Loucy (cell line): ENCODE measurements at regions not wholly inside any gene's neighbourhood (a gene's known extent, or its start where the extent isn't known, plus 50 kb on each side); places are given as distances from the start of the nearest gene placed in this dataset.

Experiments used
- H2AFZ ChIP-seq: fragments of 200-600 bp; sonication (generic); 2 replicates; pipeline ENCODE4 v1.6.0; 2016; ENCODE audit warnings: antibody characterized with exemption, mild to moderate bottlenecking, low read length, moderate library complexity
- H3F3A ChIP-seq: fragments of 200-600 bp; 2 replicates; pipeline ENCODE4 v1.6.0; 2016; ENCODE audit warnings: antibody characterized with exemption, low read depth, mild to moderate bottlenecking
- H3K27me3 ChIP-seq: fragments of 200-600 bp; sonication (generic); 2 replicates; pipeline ENCODE4 v1.6.1; 2014; ENCODE audit warnings: low read length, mild to moderate bottlenecking; ENCODE audit not compliant: insufficient read depth, poor library complexity, severe bottlenecking
- H3K36me3 ChIP-seq: fragments of 200-600 bp; sonication (generic); 2 replicates; pipeline ENCODE4 v1.6.1; 2016; ENCODE audit warnings: low read length; ENCODE audit not compliant: insufficient read depth
- H3K4me1 ChIP-seq: fragments of 200-600 bp; sonication (generic); 2 replicates; pipeline ENCODE4 v1.5.1; 2014; ENCODE audit warnings: low read length, mild to moderate bottlenecking; ENCODE audit not compliant: insufficient read depth, poor library complexity, severe bottlenecking
- H3K4me2 ChIP-seq: fragments of 200-600 bp; sonication (generic); 2 replicates; pipeline ENCODE4 v1.6.0; 2014; ENCODE audit warnings: antibody characterized with exemption, low read length, low read depth, mild to moderate bottlenecking; ENCODE audit not compliant: poor library complexity, severe bottlenecking
- H3K4me3 ChIP-seq: fragments of 200-600 bp; sonication (generic); 2 replicates; pipeline ENCODE4 v1.5.1; 2014; ENCODE audit warnings: low read length, mild to moderate bottlenecking, mixed read lengths; ENCODE audit not compliant: poor library complexity, severe bottlenecking
- H3K79me2 ChIP-seq: fragments of 200-600 bp; sonication (generic); 2 replicates; pipeline ENCODE4 v1.6.1; 2014; ENCODE audit warnings: low read length; ENCODE audit not compliant: insufficient read depth
- H3K9ac ChIP-seq: fragments of 200-600 bp; sonication (generic); 2 replicates; pipeline ENCODE4 v1.6.0; 2014; ENCODE audit warnings: mild to moderate bottlenecking, low read depth, low read length, moderate library complexity; ENCODE audit not compliant: poor library complexity, severe bottlenecking
- H3K9me2 ChIP-seq: fragments of 200-600 bp; sonication (generic); replicated peaks from 2 replicates; pipeline ENCODE4 v1.6.1; 2016; ENCODE audit warnings: low read depth, low read length, mixed read lengths
- H3K9me3 ChIP-seq: fragments of 200-600 bp; sonication (generic); 2 replicates; pipeline ENCODE4 v1.6.1; 2014; ENCODE audit warnings: mild to moderate bottlenecking, antibody characterized with exemption, low read length, low read depth; ENCODE audit not compliant: insufficient read depth
- H4K20me1 ChIP-seq: fragments of 200-600 bp; sonication (generic); 2 replicates; pipeline ENCODE4 v1.6.0; 2014; ENCODE audit warnings: antibody characterized with exemption, low read length, mild to moderate bottlenecking; ENCODE audit not compliant: insufficient read depth, poor library complexity, severe bottlenecking
- EZH2phosphoT487 ChIP-seq: fragments of 200-600 bp; IDR thresholded peaks from 2 replicates; pipeline ENCODE4 v1.6.1; 2018; ENCODE audit warnings: antibody characterized with exemption, mild to moderate bottlenecking, moderate library complexity, borderline replicate concordance
- TF ChIP-seq, protein P1 (sequence below): fragments of 200-600 bp; sonication (generic); conservative IDR thresholded peaks from 2 replicates; pipeline ENCODE4 v1.5.1; 2014; ENCODE audit warnings: mild to moderate bottlenecking, antibody characterized with exemption, low read length

DNA sequence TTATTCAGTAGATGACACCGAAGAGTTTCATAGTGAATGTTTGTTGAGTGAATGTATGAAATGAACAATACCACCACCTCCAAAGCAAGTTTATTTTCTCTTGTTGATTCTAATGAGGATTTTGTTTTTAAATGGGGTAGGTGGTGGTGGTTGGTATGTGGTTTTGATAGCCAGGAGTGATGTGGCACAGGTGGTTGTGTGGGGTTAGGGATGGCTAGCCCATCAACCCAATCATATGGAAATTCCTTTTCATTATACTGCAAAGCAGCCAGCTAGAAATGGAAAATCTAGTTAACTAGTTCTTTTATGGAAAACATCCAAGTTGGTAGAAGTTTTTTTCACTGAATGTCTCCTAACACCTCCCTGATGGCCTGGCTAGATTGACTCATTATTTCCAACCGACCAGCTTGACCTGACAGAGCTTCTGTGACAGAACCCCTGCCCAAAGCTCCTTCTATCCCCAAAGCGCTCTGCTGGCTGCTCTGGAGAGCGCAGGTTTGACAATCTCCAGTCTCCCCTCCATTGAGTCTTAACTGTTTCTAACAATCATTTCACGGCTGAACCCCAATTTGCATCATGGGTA lies 376.9 kb downstream of the MTX2 start:
- no peaks in the 10 kb centered on the region for H3K36me3 ChIP-seq
- H3K9ac ChIP-seq, result no peak overlapping the region
- no peaks in the 10 kb centered on the region for H3K4me1 ChIP-seq
- no peak for TF ChIP-seq EZH2phosphoT487
- TF ChIP-seq, protein P1, sequence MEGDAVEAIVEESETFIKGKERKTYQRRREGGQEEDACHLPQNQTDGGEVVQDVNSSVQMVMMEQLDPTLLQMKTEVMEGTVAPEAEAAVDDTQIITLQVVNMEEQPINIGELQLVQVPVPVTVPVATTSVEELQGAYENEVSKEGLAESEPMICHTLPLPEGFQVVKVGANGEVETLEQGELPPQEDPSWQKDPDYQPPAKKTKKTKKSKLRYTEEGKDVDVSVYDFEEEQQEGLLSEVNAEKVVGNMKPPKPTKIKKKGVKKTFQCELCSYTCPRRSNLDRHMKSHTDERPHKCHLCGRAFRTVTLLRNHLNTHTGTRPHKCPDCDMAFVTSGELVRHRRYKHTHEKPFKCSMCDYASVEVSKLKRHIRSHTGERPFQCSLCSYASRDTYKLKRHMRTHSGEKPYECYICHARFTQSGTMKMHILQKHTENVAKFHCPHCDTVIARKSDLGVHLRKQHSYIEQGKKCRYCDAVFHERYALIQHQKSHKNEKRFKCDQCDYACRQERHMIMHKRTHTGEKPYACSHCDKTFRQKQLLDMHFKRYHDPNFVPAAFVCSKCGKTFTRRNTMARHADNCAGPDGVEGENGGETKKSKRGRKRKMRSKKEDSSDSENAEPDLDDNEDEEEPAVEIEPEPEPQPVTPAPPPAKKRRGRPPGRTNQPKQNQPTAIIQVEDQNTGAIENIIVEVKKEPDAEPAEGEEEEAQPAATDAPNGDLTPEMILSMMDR, result no peak
- H3K27me3 ChIP-seq, result no peaks in the 10 kb centered on the region
- H3K9me3 ChIP-seq, result no peaks in the 10 kb centered on the region
- no peak overlapping the region for H3K4me3 ChIP-seq
- no peak overlapping the region for H2AFZ ChIP-seq
- no peaks in the 10 kb centered on the region for H3K9me2 ChIP-seq
- H3K4me2 ChIP-seq, result no peak overlapping the region
- H4K20me1 ChIP-seq, result no peaks in the 10 kb centered on the region
- H3K79me2 ChIP-seq, result no peaks in the 10 kb centered on the region
- no peaks in the 10 kb centered on the region for H3F3A ChIP-seq

DNA sequence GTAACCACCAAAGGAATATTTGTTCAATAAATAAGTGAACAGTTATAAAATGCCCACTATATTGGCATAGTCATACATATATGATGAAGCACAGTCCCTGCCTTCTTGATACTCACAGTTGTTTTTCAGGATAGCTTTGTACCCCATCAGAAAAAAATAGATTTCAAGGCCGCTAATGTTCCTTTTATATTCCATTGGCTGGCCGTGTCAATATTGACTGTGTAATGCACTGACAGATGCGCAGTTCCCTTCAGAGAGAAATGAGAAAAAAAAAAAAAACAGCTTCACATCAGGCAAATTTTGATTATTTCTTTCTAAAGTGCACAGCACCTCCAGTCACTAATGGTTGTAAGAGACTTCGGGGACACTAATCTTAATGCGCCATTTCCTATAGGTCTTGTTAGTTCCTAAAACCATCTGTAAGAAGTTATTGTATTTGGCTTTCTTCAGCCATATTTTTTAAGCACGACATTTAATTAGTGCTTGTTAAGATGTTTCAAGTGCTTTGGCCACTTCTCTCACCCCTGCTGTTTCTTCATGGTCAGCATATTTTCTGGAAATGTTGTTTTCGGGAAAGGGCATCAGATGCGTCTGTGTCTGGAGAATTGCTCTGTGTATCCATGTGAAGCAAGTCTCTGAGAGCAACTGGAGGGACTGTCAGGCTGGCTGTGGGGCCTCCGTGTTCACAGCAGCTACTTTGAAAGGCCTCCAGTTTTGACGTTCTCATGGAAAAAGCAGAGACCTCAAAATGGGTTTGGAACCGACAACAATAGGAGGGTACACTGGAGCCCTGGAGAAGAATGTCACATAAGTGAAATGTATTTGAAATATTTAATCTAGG lies 378.3 kb downstream of the MTX2 start:
- Histone ChIP-seq H3K27me3 (no peaks in the 10 kb centered on the region), H3K9me3 (no peaks in the 10 kb centered on the region), H3K36me3 (no peaks in the 10 kb centered on the region), H2AFZ (no peak overlapping the region), H3K79me2 (no peaks in the 10 kb centered on the region), H3K9ac (no peak overlapping the region), H3K9me2 (no peaks in the 10 kb centered on the region), H3K4me2 (no peak overlapping the region), H3K4me1 (no peaks in the 10 kb centered on the region), H3K4me3 (no peak overlapping the region), H4K20me1 (no peaks in the 10 kb centered on the region), H3F3A (no peaks in the 10 kb centered on the region)
- no peak for TF ChIP-seq EZH2phosphoT487
- TF ChIP-seq, protein P1, result no peak

DNA sequence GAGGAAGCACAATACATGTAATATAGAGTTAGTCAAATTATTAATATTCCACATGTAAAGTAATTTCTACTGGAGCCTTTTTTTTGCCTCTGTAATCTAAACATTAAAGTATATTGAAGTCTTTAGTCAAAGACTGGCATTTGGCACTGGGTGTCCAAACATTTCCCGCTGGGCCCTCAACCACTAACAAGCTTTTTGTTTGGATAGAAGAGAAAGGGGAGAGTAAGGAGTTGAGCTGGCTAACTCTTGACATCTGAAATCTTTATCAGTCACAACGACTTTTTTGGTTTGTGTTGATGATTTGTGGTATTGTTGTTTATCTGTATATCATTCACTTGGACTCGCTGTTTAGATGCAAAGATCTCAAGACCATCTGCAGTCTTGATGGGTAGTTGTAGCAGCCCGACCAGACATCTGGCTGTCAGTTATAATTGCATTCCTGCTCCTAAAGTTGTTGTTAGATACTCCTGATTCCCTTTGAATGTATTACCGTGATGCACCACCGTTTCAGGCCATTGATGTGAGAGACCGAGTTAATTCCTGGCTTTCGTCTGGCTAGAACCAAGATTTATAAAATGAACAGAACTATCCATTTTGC lies 379.6 kb downstream of the MTX2 start:
- H3K27me3 ChIP-seq, result no peaks in the 10 kb centered on the region
- H3K9ac ChIP-seq, result no peak overlapping the region
- H3K79me2 ChIP-seq, result no peaks in the 10 kb centered on the region
- no peak overlapping the region for H3K4me3 ChIP-seq
- H2AFZ ChIP-seq, result no peak overlapping the region
- H3F3A ChIP-seq, result no peaks in the 10 kb centered on the region
- H3K4me1 ChIP-seq, result peaks cover 6% of the 10 kb centered on the region
- no peaks in the 10 kb centered on the region for H3K9me3 ChIP-seq
- H3K9me2 ChIP-seq, result no peaks in the 10 kb centered on the region
- H4K20me1 ChIP-seq, result no peaks in the 10 kb centered on the region
- no peaks in the 10 kb centered on the region for H3K36me3 ChIP-seq
- H3K4me2 ChIP-seq, result no peak overlapping the region
- TF ChIP-seq, protein P1, result no peak
- TF ChIP-seq EZH2phosphoT487, result no peak
